Erythroblast (primary cell): ENCODE measurements at regions not wholly inside any gene's neighbourhood (a gene's known extent, or its start where the extent isn't known, plus 50 kb on each side); places are given as distances from the start of the nearest gene placed in this dataset.

ENCODE experiments used
- DNase-seq, 2 experiments: peaks; one replicate each; lab custom pipeline; 2025; lab: John Stamatoyannopoulos, UW
- GATA1 ChIP-seq: IDR thresholded peaks from 2 replicates; pipeline ENCODE4 v1.6.1; 2011; ENCODE audit warnings: low read depth, mild to moderate bottlenecking, control low read depth, low read length, moderate library complexity
- POLR2A ChIP-seq: IDR thresholded peaks from 2 replicates; pipeline ENCODE4 v1.6.1; 2011; ENCODE audit warnings: mild to moderate bottlenecking, low read length

GRCh38 chr4:166426300-166426863 lies 553.3 kb downstream of the TLL1 start:
- no peak for DNase-seq
- TF ChIP-seq POLR2A: no peak
- no peak for TF ChIP-seq GATA1

- TF ChIP-seq POLR2A (no peak), GATA1 (no peak)
- DNase-seq: no peak
These were observed 559.1 kb downstream of the TLL1 start for GRCh38 chr4:166432125-166432524.

GRCh38 chr4:166432842-166433241 lies 559.8 kb downstream of the TLL1 start:
- DNase-seq: no peak
- no peak for TF ChIP-seq GATA1
- TF ChIP-seq POLR2A: no peak

- no peak for DNase-seq
- TF ChIP-seq POLR2A: no peak
- no peak for TF ChIP-seq GATA1
These were observed 562.4 kb downstream of the TLL1 start for GRCh38 chr4:166435449-166435848.

- DNase-seq: no peak
- TF ChIP-seq POLR2A (no peak), GATA1 (no peak)
These were observed 585.7 kb downstream of the TLL1 start for GRCh38 chr4:166458756-166459155.

GRCh38 chr4:166459621-166460020 lies 586.6 kb downstream of the TLL1 start:
- TF ChIP-seq POLR2A (no peak), GATA1 (no peak)
- DNase-seq: no peak

GRCh38 chr4:166460769-166461550 lies 587.9 kb downstream of the TLL1 start:
- no peak for TF ChIP-seq GATA1
- DNase-seq: no peak

GRCh38 chr4:166481055-166481454 lies 608.0 kb downstream of the TLL1 start:
- TF ChIP-seq GATA1 (no peak), POLR2A (no peak)
- no peak for DNase-seq

- TF ChIP-seq GATA1: no peak
- TF ChIP-seq POLR2A: no peak
- DNase-seq: no peak
These were observed 608.7 kb downstream of the TLL1 start for GRCh38 chr4:166481739-166482138.

- TF ChIP-seq GATA1: no peak
- no peak for TF ChIP-seq POLR2A
- no peak for DNase-seq
These were observed 609.7 kb downstream of the TLL1 start for GRCh38 chr4:166482758-166483157.

- TF ChIP-seq GATA1 (no peak), POLR2A (no peak)
- no peak for DNase-seq
These were observed 618.6 kb downstream of the TLL1 start for GRCh38 chr4:166491635-166492034.

- TF ChIP-seq GATA1 (no peak), POLR2A (no peak)
- DNase-seq: no peak
These were observed 620.9 kb downstream of the TLL1 start for GRCh38 chr4:166493924-166494345.

GRCh38 chr4:166498546-166498945 lies 625.5 kb downstream of the TLL1 start:
- TF ChIP-seq GATA1 (no peak), POLR2A (no peak)
- DNase-seq: no peak

- no peak for DNase-seq
- no peak for TF ChIP-seq GATA1
- no peak for TF ChIP-seq POLR2A
These were observed 626.8 kb downstream of the TLL1 start for GRCh38 chr4:166499820-166500219.

GRCh38 chr4:166501941-166502382 lies 628.9 kb downstream of the TLL1 start:
- no peak for TF ChIP-seq POLR2A
- no peak for TF ChIP-seq GATA1
- DNase-seq: peak; percentile 10 to 30

GRCh38 chr4:166502660-166503059 lies 629.6 kb downstream of the TLL1 start:
- no peak for DNase-seq
- TF ChIP-seq GATA1: no peak
- no peak for TF ChIP-seq POLR2A
